ENCODE measurements at regions not wholly inside any gene's neighbourhood (a gene's known extent, or its start where the extent isn't known, plus 50 kb on each side); places are given as distances from the start of the nearest gene placed in this dataset.

GRCh38 chr14:71538288-71538687, 393.9 kb upstream of the RGS6 start:
- no peak for TF ChIP-seq POLR2A (IDR thresholded peaks at IDR 0.05; ENCODE audit: low read length)
- TF ChIP-seq GATA1 (IDR thresholded peaks at IDR 0.05; ENCODE audit: low read depth, low read length): no peak

Data from erythroblast (primary cell).